Fibroblast of villous mesenchyme (primary cell): ENCODE measurements at regions not wholly inside any gene's neighbourhood (a gene's known extent, or its start where the extent isn't known, plus 50 kb on each side); places are given as distances from the start of the nearest gene placed in this dataset.

Experiments
- DNase-seq: peaks from one replicate; pipeline ENCODE4 v3.0.0-alpha.2; 2010; ENCODE audit warnings: low read depth
- H3K4me3 ChIP-seq: 2 replicates; pipeline ENCODE4 v1.5.1; 2011; ENCODE audit warnings: low read depth, mild to moderate bottlenecking, low read length
- TF ChIP-seq, protein P1 (sequence below): IDR thresholded peaks from 2 replicates; pipeline ENCODE4 v1.5.1; 2012; ENCODE audit warnings: low read depth, mild to moderate bottlenecking, low read length; ENCODE audit not compliant: insufficient read depth

DNA sequence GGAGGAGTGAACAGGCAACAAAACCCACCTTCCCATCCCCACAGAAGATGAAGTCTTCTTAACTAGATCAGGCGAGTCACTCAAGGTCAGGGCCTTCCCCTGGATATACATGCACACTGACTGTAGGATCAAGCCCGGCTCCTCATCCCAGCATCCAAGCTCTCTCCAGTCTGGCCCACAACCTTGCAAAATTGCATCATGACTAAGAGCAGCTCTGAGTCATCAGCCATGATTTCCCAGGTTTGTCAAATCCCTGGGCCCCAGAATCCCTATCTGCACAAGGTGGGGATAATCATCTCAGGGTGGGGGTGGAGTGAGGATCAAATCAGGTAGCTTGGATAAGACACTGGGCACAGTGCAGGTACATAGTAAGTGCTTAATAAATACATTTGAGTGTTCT, 199.3 kb upstream of the GRIK3 start:
- TF ChIP-seq, protein P1, sequence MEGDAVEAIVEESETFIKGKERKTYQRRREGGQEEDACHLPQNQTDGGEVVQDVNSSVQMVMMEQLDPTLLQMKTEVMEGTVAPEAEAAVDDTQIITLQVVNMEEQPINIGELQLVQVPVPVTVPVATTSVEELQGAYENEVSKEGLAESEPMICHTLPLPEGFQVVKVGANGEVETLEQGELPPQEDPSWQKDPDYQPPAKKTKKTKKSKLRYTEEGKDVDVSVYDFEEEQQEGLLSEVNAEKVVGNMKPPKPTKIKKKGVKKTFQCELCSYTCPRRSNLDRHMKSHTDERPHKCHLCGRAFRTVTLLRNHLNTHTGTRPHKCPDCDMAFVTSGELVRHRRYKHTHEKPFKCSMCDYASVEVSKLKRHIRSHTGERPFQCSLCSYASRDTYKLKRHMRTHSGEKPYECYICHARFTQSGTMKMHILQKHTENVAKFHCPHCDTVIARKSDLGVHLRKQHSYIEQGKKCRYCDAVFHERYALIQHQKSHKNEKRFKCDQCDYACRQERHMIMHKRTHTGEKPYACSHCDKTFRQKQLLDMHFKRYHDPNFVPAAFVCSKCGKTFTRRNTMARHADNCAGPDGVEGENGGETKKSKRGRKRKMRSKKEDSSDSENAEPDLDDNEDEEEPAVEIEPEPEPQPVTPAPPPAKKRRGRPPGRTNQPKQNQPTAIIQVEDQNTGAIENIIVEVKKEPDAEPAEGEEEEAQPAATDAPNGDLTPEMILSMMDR, result no peak
- H3K4me3 ChIP-seq, result no peak overlapping the region
- DNase-seq, result no peak

DNA sequence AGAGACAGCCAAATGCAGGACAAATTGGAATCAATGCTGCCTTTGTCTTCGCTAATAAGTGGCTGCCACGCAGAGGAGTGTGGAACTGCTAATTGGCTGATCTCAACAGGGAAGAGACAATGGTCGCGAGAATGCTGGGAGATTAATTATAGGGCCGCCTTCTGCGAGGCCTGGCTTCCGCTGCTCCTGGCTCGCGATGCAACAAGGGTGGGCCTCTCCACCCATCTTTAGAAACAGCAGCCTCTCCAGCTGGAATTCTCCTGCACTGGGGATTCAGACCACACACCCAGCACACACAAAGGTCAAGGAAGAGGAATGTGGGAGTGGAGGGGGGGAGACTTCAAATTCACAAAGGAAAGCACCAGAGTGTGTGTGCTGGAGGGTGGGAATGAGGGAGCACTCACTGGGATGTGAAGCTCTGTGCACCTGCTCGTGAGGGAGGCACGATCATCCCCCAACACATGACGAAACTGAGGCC, 200.7 kb upstream of the GRIK3 start:
- TF ChIP-seq, protein P1, result no peak

DNA sequence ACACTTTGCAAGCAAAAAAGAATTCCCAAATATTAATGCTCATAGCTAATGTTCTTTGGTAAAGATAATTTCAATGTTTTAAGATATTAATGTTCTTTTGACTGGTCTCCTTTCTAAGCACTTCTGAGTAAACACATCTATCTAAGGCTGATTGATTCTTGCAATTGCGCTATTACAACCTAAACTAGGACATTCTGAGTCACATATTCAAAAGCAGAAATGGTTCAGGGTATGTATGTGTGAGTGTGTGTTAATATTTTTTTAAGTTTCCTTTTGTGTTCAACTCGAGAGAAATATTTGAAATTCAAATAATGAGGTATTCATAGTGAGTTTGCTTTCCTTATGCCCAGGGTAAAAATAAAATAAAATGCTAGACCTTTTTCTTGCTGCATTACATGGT, 203.6 kb upstream of the GRIK3 start:
- no peak overlapping the region for H3K4me3 ChIP-seq
- TF ChIP-seq, protein P1, result no peak
- DNase-seq, result no peak

More for the DNA sequence above, 200.7 kb upstream of the GRIK3 start:
- H3K4me3 ChIP-seq, result no peak overlapping the region
- DNase-seq, result no peak

DNA sequence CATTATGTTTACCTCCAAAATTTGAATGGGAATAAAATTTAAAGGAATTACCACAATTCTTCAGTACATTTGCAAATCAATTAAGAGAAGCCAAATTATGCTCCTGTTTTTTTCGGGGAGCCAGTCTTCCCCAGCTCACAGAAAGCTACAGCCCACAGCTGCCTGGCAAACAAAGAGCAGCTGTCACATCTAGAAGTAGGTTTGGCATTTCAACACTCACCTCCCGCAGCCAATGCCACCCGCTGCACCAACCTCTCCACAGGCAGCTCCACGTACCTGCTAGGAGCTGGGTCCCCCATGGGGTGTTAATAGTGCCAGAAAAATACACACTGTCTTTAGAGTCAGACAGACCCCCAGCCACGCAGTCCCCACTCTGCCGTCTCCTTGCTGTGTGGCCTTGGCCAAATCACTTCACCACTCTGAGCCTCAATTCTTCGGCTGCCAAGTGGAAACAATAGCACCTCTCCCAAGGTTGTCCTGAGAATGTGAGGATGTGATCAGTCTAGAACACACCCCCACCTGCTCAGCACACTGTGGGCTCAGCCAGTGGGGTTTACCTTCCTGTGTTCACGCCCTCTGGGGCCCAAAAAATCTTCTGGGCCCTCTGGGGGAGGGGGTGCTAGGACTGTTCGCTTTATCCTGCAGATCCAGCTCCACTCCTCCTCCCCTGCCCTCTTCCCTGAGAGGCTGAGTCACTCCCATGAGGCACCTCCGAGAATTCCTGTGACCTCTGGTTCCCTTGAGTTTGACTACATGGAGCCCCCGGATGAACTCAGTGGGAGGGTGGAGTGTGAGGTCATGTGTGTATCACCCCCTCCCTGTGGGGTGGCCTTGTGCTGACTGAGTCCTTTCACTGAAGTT, 204.3 kb upstream of the GRIK3 start:
- H3K4me3 ChIP-seq, result no peak overlapping the region
- no peak for DNase-seq
- TF ChIP-seq, protein P1, result no peak

DNA sequence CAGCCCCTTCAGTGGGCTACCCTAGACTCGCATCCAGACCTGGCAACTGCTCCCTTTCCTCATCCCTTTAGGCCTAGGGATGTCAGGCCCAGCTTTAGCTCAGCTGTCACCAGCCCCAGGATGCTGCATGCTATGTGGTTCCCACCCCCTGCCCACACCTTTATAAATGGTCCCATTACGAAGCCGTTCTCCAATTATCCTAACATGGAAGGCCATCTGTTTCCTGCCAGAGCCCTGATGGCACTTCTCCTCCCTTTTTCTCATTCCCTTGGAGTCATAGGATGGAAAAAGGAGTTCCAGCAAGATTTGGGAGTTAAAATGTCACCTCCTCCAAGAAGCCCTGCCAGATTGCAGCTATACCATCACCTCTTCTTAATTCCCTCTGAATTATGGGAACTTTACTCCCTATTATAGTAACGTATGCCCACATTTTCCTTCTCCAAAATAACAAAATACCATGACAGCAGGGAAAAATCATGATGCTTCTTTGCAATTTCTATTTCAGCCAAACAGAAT, 205.0 kb upstream of the GRIK3 start:
- H3K4me3 ChIP-seq, result no peak overlapping the region
- DNase-seq, result no peak
- TF ChIP-seq, protein P1, result no peak

DNA sequence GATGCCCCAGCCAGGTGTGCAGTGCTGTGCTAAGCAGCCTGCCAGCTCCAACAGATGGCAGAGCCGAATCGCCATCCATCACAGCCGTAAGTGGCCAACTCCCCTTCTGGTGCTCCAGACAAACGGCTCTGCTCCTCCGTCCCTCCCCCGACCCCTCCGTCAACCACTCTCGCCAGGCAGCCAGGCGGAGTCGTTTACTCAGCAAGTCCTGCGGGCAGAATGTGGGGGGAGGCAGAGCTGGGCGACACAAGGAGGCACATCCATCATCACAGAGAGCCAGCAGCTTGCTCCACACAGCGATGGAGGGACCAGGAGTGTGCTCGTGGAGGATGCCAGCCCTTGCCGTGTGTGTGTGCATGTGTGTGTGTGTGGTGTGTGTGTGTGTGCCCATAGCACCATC, 206.6 kb upstream of the GRIK3 start:
- no peak overlapping the region for H3K4me3 ChIP-seq
- TF ChIP-seq, protein P1, result no peak
- no peak for DNase-seq
